Prostate gland (tissue), 2 donors: ENCODE measurements at regions not wholly inside any gene's neighbourhood (a gene's known extent, or its start where the extent isn't known, plus 50 kb on each side); places are given as distances from the start of the nearest gene placed in this dataset.

Source experiments
- DNase-seq: peaks from one replicate; pipeline ENCODE4 v3.0.0-alpha.2; 2019; ENCODE audit warnings: low spot score
- H3K27ac ChIP-seq, 2 donors: fragments of 200-600 bp; sonication (generic); 2 replicates each; pipeline ENCODE4 v1.5.1; 2017 to 2019
- H3K27me3 ChIP-seq: fragments of 200-600 bp; sonication (generic); replicated peaks from 2 replicates; pipeline ENCODE4 v1.5.1; 2019; ENCODE audit not compliant: insufficient read depth
- H3K36me3 ChIP-seq, 2 donors: fragments of 200-600 bp; sonication (generic); 1 replicate in 1 of 2; 2 replicates in 1 of 2; pipeline versions ENCODE4 v1.5.1 to v1.8.1; 2017 to 2019
- H3K4me1 ChIP-seq: fragments of 200-600 bp; sonication (generic); replicated peaks from 2 replicates; pipeline ENCODE4 v1.5.1; 2019
- H3K4me3 ChIP-seq, 2 donors: fragments of 200-600 bp; sonication (generic); 2 replicates each; pipeline ENCODE4 v1.5.1; 2017 to 2019
- H3K9me3 ChIP-seq: fragments of 200-600 bp; sonication (generic); 2 replicates; pipeline ENCODE4 v1.5.1; 2017
- POLR2A ChIP-seq: fragments of 450-650 bp; IDR thresholded peaks from one replicate; pipeline ENCODE4 v1.6.1; 2016; ENCODE audit warnings: antibody characterized with exemption, mild to moderate bottlenecking
- POLR2AphosphoS5 ChIP-seq: sonication (generic); formaldehyde crosslinking; IDR thresholded peaks from one replicate; pipeline ENCODE4 v1.6.1; 2017; ENCODE audit warnings: antibody characterized with exemption
- WGBS: methylation state at CpG from one replicate; pipeline ENCODE4 v1.1.5; 2018; 5-methylcytosine and 5-hydroxymethylcytosine counted together
- intact Hi-C: fragments of 100-400 bp; cut with DNase I; formaldehyde crosslinking; loops from one replicate; pipeline ENCODE4 v1.14.2; 2022
- TF ChIP-seq, protein P1 (sequence below), 4 experiments: fragments of 200-600 bp in 2 of 4; fragments of 450-650 bp in 2 of 4; sonication (generic) in 2 of 4; IDR thresholded peaks; 1 replicate in 3 of 4; 2 replicates in 1 of 4; pipeline ENCODE4 v1.5.1; 2016 to 2019; ENCODE audit warnings: antibody characterized with exemption in 4 of 4, mild to moderate bottlenecking in 2 of 4, moderate library complexity in 2 of 4

DNA sequence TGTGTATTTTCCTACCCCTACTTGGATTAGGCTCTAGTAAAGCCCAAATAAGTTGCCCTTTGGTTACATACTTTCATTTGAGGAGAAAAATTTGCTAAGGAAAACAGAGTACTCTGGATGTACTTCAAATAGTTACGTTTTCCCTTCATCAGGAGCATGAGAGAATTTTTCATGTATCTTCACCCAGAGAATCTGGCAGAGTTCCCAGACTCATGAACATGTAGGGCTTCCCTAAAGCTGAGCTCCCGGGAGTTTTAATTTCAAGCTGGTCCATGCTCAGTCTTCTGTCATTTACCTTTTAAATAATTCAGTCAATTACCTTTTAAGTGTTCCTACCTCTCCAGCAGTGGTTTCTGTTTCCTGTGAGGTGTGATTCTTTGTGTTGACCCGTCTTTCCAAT lies 367.5 kb upstream of the GRID2 start:
- intact Hi-C loops = no loop called here
- WGBS = 35% methylated on average over 3 of the region's 3 CpGs
- no peak for DNase-seq

DNA sequence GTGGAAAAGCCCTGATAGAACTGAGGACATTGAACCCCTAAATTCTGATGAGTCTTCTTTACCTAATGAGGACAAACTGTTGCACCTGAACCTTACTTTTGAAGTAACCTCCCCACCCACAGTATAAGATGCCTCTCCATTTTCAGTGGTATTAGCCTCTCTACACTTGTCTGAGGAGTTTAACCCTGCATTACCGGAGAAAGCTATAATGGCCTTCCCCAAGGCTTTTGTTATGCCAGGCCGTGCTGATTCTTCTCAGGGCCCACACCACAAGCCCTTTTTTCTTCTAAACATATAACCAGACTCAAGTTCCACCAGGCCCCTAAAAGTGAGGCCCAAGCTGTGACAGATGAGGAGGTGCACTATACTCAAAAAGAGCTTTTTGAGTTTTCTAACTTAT lies 345.8 kb upstream of the GRID2 start:
- Histone ChIP-seq H3K4me1 (no peaks in the 10 kb centered on the region), H3K9me3 (no peaks in the 10 kb centered on the region), H3K4me3 (no peak overlapping the region), H3K27me3 (no peaks in the 10 kb centered on the region), H3K27ac (no peak overlapping the region), H3K36me3 (no peaks in the 10 kb centered on the region)
- DNase-seq = no peak
- 63% methylated on average over 2 of the region's 2 CpGs for WGBS
- TF ChIP-seq POLR2A = no peak
- TF ChIP-seq POLR2AphosphoS5 = no peak
- TF ChIP-seq, protein P1, sequence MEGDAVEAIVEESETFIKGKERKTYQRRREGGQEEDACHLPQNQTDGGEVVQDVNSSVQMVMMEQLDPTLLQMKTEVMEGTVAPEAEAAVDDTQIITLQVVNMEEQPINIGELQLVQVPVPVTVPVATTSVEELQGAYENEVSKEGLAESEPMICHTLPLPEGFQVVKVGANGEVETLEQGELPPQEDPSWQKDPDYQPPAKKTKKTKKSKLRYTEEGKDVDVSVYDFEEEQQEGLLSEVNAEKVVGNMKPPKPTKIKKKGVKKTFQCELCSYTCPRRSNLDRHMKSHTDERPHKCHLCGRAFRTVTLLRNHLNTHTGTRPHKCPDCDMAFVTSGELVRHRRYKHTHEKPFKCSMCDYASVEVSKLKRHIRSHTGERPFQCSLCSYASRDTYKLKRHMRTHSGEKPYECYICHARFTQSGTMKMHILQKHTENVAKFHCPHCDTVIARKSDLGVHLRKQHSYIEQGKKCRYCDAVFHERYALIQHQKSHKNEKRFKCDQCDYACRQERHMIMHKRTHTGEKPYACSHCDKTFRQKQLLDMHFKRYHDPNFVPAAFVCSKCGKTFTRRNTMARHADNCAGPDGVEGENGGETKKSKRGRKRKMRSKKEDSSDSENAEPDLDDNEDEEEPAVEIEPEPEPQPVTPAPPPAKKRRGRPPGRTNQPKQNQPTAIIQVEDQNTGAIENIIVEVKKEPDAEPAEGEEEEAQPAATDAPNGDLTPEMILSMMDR (IDR thresholded peaks at IDR 0.05) = no peak
- intact Hi-C loops = no loop called here

More for the DNA sequence above, 367.5 kb upstream of the GRID2 start:
- H3K4me3 ChIP-seq = no peak overlapping the region
- no peaks in the 10 kb centered on the region for H3K4me1 ChIP-seq
- TF ChIP-seq POLR2A (no peak), POLR2AphosphoS5 (no peak)
- TF ChIP-seq, protein P1 (IDR thresholded peaks at IDR 0.05) = no peak
- no peaks in the 10 kb centered on the region for H3K36me3 ChIP-seq
- H3K27ac ChIP-seq = no peak overlapping the region
- H3K27me3 ChIP-seq = no peaks in the 10 kb centered on the region
- no peaks in the 10 kb centered on the region for H3K9me3 ChIP-seq

DNA sequence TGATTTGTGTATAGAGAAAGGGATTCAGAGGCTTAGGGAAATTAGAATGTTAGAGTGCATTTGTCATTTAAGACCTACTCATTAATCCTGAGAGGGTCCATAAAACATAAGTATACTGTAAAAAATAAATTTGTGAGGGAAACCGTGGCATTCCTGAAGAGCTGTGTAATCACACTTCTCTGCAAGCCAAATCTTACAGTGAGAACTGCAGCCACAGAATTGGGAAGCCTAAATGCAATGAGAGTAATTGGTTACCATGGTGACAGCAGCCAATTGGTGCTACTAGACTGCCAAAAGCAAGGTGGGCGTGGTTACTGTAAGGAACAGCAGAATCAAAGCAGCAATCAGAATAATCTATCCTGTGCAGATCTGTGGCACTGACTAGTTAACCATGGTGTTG lies 345.2 kb upstream of the GRID2 start:
- no peak overlapping the region for H3K4me3 ChIP-seq
- intact Hi-C loops = no loop called here
- H3K27me3 ChIP-seq = no peaks in the 10 kb centered on the region
- no peaks in the 10 kb centered on the region for H3K4me1 ChIP-seq
- TF ChIP-seq POLR2AphosphoS5 (no peak), POLR2A (no peak)
- TF ChIP-seq, protein P1 (IDR thresholded peaks at IDR 0.05) = no peak
- H3K9me3 ChIP-seq = no peaks in the 10 kb centered on the region
- H3K27ac ChIP-seq = no peak overlapping the region
- WGBS = 12% methylated on average over 2 of the region's 2 CpGs
- no peaks in the 10 kb centered on the region for H3K36me3 ChIP-seq
- no peak for DNase-seq

DNA sequence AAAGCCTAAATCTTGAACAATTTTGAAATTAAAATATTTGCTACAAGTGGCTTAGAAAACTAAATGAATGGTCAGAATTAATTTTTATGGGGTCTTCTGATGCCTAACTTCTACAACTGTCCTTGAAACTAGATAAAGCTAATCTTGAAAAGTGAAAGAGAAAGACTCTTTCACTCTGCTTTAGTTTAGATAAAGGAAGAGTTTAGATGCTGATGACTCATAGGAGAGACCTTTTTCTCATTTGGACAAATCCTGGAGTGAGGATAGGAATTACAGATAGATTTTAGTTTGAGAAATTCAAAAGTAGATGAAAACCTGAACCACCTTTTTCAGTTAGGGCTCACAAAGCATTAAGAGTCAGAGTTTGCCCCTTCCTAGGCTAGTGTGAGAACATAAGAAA lies 342.3 kb upstream of the GRID2 start:
- no peak for DNase-seq
- H3K27me3 ChIP-seq = no peaks in the 10 kb centered on the region
- intact Hi-C loops = no loop called here
- TF ChIP-seq POLR2A (no peak), POLR2AphosphoS5 (no peak)
- TF ChIP-seq, protein P1 (IDR thresholded peaks at IDR 0.05) = no peak
- no peak overlapping the region for H3K4me3 ChIP-seq
- H3K27ac ChIP-seq = no peak overlapping the region
- no peaks in the 10 kb centered on the region for H3K4me1 ChIP-seq
- no peaks in the 10 kb centered on the region for H3K9me3 ChIP-seq
- H3K36me3 ChIP-seq = no peaks in the 10 kb centered on the region

DNA sequence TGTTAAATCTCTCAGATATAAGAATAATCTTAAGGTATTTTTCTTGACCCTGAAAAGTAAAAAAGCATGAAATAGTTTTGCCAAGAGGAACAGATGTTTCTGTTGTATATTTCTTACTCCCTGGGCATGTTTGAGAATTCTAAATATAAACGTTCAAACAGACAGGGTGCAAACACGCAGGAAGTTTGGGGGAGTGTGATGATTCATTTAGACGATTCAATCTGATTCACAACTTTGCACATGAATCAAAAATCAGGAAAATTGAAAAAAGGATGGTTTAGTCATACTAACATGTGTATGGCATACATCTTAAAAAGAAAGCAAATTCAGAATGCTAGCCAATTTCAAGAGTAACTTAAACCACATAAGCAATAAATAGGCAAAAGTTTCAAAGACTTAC lies 340.3 kb upstream of the GRID2 start:
- no peak overlapping the region for H3K4me3 ChIP-seq
- intact Hi-C loops = no loop called here

More for the DNA sequence above, 340.3 kb upstream of the GRID2 start:
- Histone ChIP-seq H3K4me1 (no peaks in the 10 kb centered on the region), H3K27me3 (no peaks in the 10 kb centered on the region), H3K9me3 (no peaks in the 10 kb centered on the region), H3K36me3 (no peaks in the 10 kb centered on the region), H3K27ac (no peak overlapping the region)
- TF ChIP-seq, protein P1 (IDR thresholded peaks at IDR 0.05) = no peak
- TF ChIP-seq POLR2A (no peak), POLR2AphosphoS5 (no peak)
- 37% methylated on average over 3 of the region's 3 CpGs for WGBS
- no peak for DNase-seq
